HG03135 (cell line): ENCODE measurements at regions not wholly inside any gene's neighbourhood (a gene's known extent, or its start where the extent isn't known, plus 50 kb on each side); places are given as distances from the start of the nearest gene placed in this dataset.
"Not testable (repeated sequence)": the region's sequence is repeated elsewhere in the genome, so short reads cannot be mapped to it uniquely, and the experiment has no call there.

Source experiments
- ATAC-seq: cut with Tn5 transposase; IDR thresholded peaks from one replicate; pipeline ENCODE4 v1.9.1; 2021; ENCODE audit warnings: mild to moderate bottlenecking, moderate library complexity; ENCODE audit not compliant: unreplicated experiment

- ATAC-seq, result not testable (repeated sequence)
Observed at GRCh38 chr7:116373229-116373628, 126.3 kb upstream of the CAV2 start.

GRCh38 chr7:116377721-116378120 is 121.8 kb upstream of the CAV2 start:
- ATAC-seq, result no peak

GRCh38 chr7:116380025-116380424 is 119.5 kb upstream of the CAV2 start:
- ATAC-seq, result no peak

- no peak for ATAC-seq
Observed at GRCh38 chr7:116382375-116382774, 117.2 kb upstream of the CAV2 start.

GRCh38 chr7:116384936-116385635 is 114.5 kb upstream of the CAV2 start:
- no peak for ATAC-seq

- ATAC-seq, result no peak
Observed at GRCh38 chr7:116386674-116387073, 112.9 kb upstream of the CAV2 start.

- no peak for ATAC-seq
Observed at GRCh38 chr7:116390363-116390762, 109.2 kb upstream of the CAV2 start.

- ATAC-seq, result no peak
Observed at GRCh38 chr7:116392806-116393205, 106.7 kb upstream of the CAV2 start.

- no peak for ATAC-seq
Observed at GRCh38 chr7:116393654-116394053, 105.9 kb upstream of the CAV2 start.

- no peak for ATAC-seq
Observed at GRCh38 chr7:116394106-116394505, 105.4 kb upstream of the CAV2 start.

- no peak for ATAC-seq
Observed at GRCh38 chr7:116395141-116395791, 104.3 kb upstream of the CAV2 start.

GRCh38 chr7:116398672-116399071 is 100.9 kb upstream of the CAV2 start:
- no peak for ATAC-seq

GRCh38 chr7:116399819-116400218 is 99.7 kb upstream of the CAV2 start:
- ATAC-seq, result no peak

- ATAC-seq, result no peak
Observed at GRCh38 chr7:116400522-116400921, 99.0 kb upstream of the CAV2 start.

- ATAC-seq, result no peak
Observed at GRCh38 chr7:116401711-116402110, 97.8 kb upstream of the CAV2 start.

- ATAC-seq, result no peak
Observed at GRCh38 chr7:116403265-116403664, 96.3 kb upstream of the CAV2 start.

- no peak for ATAC-seq
Observed at GRCh38 chr7:116404389-116404788, 95.1 kb upstream of the CAV2 start.

GRCh38 chr7:116405810-116406209 is 93.7 kb upstream of the CAV2 start:
- ATAC-seq, result no peak

- ATAC-seq, result no peak
Observed at GRCh38 chr7:116407165-116407564, 92.4 kb upstream of the CAV2 start.

- ATAC-seq, result no peak
Observed at GRCh38 chr7:116408166-116408565, 91.4 kb upstream of the CAV2 start.

- not testable (repeated sequence) for ATAC-seq
Observed at GRCh38 chr7:116408831-116409453, 90.6 kb upstream of the CAV2 start.

GRCh38 chr7:116410694-116411093 is 88.8 kb upstream of the CAV2 start:
- not testable (repeated sequence) for ATAC-seq
